Osteocyte (in vitro differentiated cells): ENCODE measurements at regions not wholly inside any gene's neighbourhood (a gene's known extent, or its start where the extent isn't known, plus 50 kb on each side); places are given as distances from the start of the nearest gene placed in this dataset.
A peak's percentile ranks its signal among the peaks of the same experiment; 100 is the strongest.

ENCODE experiments used
- DNase-seq: peaks from one replicate; pipeline ENCODE4 v3.0.0; 2021; ENCODE audit warnings: mixed read lengths; ENCODE audit not compliant: unreplicated experiment; ENCODE audit errors: extremely low spot score
- H3K27ac Mint-ChIP-seq: one replicate; pipeline ENCODE4 v1.8.0; 2021; ENCODE audit warnings: mild to moderate bottlenecking, mixed read lengths; ENCODE audit not compliant: unreplicated experiment
- H3K27me3 Mint-ChIP-seq: one replicate; pipeline ENCODE4 v1.8.0; 2021; ENCODE audit warnings: mixed read lengths; ENCODE audit not compliant: unreplicated experiment
- H3K36me3 Mint-ChIP-seq: one replicate; pipeline ENCODE4 v1.8.0; 2021; ENCODE audit warnings: mixed read lengths; ENCODE audit not compliant: unreplicated experiment
- H3K4me1 Mint-ChIP-seq: one replicate; pipeline ENCODE4 v1.8.0; 2021; ENCODE audit warnings: mixed read lengths; ENCODE audit not compliant: unreplicated experiment
- H3K4me3 Mint-ChIP-seq: one replicate; pipeline ENCODE4 v1.8.0; 2021; ENCODE audit warnings: mild to moderate bottlenecking, moderate library complexity, mixed read lengths; ENCODE audit not compliant: unreplicated experiment
- H3K9me3 Mint-ChIP-seq: one replicate; pipeline ENCODE4 v1.8.0; 2021; ENCODE audit warnings: mixed read lengths; ENCODE audit not compliant: unreplicated experiment
- TF ChIP-seq, protein P1 (sequence below): fragments of 200-600 bp; sonication (generic); IDR thresholded peaks from 2 replicates; pipeline ENCODE4 v1.5.0; 2021; ENCODE audit warnings: antibody characterized with exemption, mild to moderate bottlenecking, moderate library complexity

DNA sequence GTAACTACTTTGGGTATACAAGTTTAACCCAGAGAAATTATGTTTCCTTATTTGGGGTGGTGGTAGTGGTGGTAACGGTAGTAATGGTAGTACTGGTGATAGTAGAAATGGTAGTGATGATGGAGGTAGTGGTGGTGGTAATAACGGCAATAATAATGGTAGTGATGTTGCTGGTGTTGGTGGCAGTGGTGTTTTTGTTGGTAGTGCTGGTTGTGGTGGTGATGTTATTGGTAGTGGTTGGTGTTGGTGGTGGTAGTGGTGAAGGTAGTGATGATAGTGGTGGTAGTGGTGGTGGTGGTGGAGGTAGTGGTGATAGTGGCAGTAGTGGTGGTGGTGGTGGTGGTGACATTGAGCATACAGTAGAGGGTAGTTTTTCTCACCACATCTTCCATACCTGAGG, 95.6 kb downstream of the TMEM30B start:
- Mint-ChIP-seq H3K27ac (peak overlapping the region; percentile 86), H3K36me3 (no peaks in the 10 kb centered on the region), H3K4me3 (no peak overlapping the region), H3K27me3 (no peaks in the 10 kb centered on the region), H3K4me1 (peaks cover 86% of the 10 kb centered on the region), H3K9me3 (no peaks in the 10 kb centered on the region)
- TF ChIP-seq, protein P1, sequence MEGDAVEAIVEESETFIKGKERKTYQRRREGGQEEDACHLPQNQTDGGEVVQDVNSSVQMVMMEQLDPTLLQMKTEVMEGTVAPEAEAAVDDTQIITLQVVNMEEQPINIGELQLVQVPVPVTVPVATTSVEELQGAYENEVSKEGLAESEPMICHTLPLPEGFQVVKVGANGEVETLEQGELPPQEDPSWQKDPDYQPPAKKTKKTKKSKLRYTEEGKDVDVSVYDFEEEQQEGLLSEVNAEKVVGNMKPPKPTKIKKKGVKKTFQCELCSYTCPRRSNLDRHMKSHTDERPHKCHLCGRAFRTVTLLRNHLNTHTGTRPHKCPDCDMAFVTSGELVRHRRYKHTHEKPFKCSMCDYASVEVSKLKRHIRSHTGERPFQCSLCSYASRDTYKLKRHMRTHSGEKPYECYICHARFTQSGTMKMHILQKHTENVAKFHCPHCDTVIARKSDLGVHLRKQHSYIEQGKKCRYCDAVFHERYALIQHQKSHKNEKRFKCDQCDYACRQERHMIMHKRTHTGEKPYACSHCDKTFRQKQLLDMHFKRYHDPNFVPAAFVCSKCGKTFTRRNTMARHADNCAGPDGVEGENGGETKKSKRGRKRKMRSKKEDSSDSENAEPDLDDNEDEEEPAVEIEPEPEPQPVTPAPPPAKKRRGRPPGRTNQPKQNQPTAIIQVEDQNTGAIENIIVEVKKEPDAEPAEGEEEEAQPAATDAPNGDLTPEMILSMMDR, result no peak
- DNase-seq, result no peak

DNA sequence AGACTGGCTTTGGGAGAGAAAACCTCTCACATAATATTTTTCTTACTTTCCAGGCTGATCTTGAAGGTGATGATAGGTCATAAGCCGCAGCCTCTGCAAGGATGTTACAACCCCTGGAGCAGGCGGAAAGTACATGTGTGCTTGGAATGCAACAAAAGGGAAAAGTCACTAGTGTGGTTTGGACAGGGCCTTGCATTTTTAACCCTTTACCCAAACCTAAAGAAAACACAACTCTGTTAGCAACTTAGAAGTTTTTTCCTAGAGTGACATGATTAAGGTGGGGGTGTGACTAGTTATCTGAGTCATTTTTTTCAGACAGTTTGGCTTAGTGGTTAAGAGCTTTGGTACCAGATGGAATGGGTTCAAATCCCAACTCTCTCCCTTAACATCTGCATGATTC, 97.0 kb downstream of the TMEM30B start:
- no peaks in the 10 kb centered on the region for H3K27me3 Mint-ChIP-seq
- no peak overlapping the region for H3K4me3 Mint-ChIP-seq
- H3K4me1 Mint-ChIP-seq, result peaks cover 86% of the 10 kb centered on the region
- TF ChIP-seq, protein P1, result no peak
- H3K27ac Mint-ChIP-seq, result peak overlapping the region; percentile 86
- no peaks in the 10 kb centered on the region for H3K9me3 Mint-ChIP-seq
- no peak for DNase-seq
- H3K36me3 Mint-ChIP-seq, result no peaks in the 10 kb centered on the region

DNA sequence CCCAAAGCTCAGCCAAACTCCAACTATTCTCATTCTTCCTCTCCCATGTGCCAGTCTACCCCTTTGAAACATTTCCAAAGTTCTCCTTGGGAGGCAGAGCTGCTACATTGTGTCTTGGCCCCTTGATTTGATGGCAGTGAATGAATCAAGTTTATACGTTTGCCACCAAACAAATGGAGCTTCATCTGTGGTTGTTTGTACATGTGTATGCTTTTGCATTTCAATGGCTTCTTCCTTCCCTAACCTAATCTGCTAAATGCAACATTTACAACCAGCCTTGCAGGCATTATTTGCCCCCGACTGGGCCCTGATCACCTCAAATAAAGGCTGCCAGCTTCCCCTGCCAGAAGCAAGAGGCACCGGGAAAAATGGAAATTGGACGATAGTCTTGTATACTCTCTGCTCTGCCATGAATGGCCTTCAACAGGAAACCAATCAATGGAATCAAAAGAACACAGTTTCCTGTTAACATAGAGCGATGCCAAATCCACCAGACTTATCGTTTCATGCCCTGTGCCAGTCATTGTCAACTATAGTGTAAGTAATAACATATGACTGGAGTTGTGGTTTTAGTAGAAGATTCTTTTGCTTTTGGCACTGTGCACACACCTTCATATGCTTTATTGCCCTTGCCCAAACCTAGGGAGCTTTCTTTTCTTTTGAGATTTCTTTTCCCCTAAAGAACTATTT, 97.8 kb downstream of the TMEM30B start:
- H3K4me1 Mint-ChIP-seq, result peaks cover 89% of the 10 kb centered on the region
- no peak overlapping the region for H3K4me3 Mint-ChIP-seq
- no peaks in the 10 kb centered on the region for H3K9me3 Mint-ChIP-seq
- TF ChIP-seq, protein P1, result no peak
- H3K36me3 Mint-ChIP-seq, result no peaks in the 10 kb centered on the region
- no peak for DNase-seq
- no peaks in the 10 kb centered on the region for H3K27me3 Mint-ChIP-seq
- H3K27ac Mint-ChIP-seq, result peak overlapping the region; percentile 92

DNA sequence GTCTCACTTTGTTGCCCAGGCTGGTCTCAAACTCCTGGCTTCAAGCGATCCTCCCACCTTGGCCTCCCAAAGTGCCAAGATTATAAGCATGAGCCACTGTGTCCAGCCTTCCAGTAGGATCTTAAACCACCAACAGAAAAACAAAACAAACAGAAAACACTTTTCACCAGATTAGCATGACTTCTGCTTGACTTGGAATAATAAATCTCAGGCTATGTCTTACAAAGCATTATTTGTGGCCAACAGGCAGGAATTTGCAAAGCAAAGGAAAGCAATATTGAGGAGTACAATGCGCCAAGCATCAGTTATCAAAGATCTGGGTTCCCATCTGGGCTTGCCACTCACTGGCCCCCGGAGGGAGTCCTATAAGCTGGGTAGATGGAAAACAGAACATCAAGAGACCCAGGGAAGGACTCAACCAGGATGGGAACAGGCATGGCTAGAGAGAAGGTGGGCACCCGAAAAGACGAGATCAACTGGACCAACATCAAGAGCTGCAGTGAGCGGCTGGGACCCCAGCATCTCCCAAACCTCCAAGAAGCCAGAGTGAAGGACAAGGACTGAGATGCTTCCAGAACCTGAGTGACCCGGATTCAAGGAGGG, 101.2 kb downstream of the TMEM30B start:
- H3K27me3 Mint-ChIP-seq, result no peaks in the 10 kb centered on the region
- TF ChIP-seq, protein P1, result peak; percentile 10
- peak overlapping the region; percentile 97 for H3K27ac Mint-ChIP-seq

DNA sequence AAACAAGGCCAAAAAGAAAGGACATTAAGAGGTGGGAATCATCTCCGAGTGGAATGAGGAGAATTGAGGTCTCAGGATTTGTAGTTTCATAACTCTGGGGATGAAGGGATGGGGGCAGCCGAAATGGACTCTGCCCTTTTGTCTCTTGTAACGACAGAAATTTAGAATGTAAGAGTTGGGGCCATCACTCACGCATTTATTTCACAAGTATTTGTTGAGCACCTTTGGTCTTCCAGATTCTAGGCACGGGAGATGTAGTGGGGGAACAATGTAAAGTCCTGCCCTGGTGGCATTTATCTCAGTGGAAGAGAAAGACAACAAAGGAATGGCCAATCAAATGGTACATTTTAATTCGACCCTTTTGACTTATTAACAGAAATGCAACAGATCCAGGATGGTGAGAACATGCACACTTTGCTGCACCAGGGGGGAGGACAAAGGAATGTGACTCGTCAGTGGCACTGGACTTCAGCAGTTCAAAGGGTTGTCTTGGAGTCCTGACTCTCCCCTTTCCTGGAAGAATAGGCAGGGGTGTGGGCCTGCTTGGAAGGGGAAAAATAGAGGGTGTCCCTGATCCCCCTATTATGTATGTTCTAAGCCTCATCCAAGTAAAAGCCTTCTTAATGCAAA, 102.0 kb downstream of the TMEM30B start:
- Mint-ChIP-seq H3K4me3 (peak overlapping the region; percentile 23), H3K9me3 (no peaks in the 10 kb centered on the region), H3K4me1 (peaks cover 87% of the 10 kb centered on the region), H3K27me3 (no peaks in the 10 kb centered on the region), H3K27ac (peak overlapping the region; percentile 97), H3K36me3 (no peaks in the 10 kb centered on the region)
- no peak for DNase-seq
- TF ChIP-seq, protein P1, result no peak

More for the DNA sequence above, 101.2 kb downstream of the TMEM30B start:
- Mint-ChIP-seq H3K9me3 (no peaks in the 10 kb centered on the region), H3K4me1 (peaks cover 87% of the 10 kb centered on the region), H3K36me3 (no peaks in the 10 kb centered on the region), H3K4me3 (no peak overlapping the region)
- DNase-seq, result no peak
